NCI-H187 (cell line): ENCODE measurements at regions not wholly inside any gene's neighbourhood (a gene's known extent, or its start where the extent isn't known, plus 50 kb on each side); places are given as distances from the start of the nearest gene placed in this dataset.
A peak's percentile ranks its signal among the peaks of the same experiment; 100 is the strongest.

Experiments
- DNase-seq, 2 experiments: peaks; one replicate each; lab custom pipeline; 2025; lab: John Stamatoyannopoulos, UW

DNA sequence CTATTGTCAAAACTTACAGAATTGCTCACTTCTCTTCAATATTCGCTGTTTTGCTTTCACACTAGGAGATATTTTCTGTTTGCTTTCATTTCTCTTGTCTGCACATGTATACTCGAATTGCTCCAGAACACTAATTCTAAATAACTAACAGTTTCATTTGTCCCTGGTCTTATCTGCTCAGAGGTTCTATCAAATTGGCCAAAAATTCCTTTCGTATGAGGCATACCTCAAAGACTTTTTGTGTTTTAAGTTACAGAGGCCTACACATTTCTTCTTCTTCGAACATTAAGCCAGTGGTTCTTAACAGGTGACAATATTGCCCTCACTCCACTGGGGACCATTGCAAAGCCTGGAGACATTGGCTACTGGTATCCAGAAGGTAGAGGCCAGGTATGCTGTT, 1314.6 kb downstream of the EFNB2 start:
- DNase-seq, result no peak

- no peak for DNase-seq
Observed at GRCh38 chr13:105220063-105220462, 1315.4 kb downstream of the EFNB2 start.

GRCh38 chr13:105219651-105220050, 1315.8 kb downstream of the EFNB2 start:
- no peak for DNase-seq

DNA sequence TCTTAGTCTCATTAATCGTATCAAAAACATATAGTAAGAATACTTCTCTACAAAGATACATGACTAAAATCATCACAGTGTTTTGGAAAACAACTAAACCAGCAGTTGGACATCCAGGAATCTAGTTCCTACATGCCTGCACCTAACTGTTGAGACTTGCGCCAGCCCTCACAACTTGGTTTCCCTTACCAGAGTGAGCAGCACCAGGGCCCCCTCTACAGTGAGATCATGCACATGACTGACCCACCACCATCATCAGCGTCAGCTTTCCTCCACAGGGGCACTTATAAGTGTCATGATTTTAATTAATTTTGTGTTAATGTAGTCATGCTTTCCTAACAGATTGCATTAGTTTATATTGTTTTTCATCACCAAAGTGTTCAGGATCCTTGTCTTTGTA, 1322.0 kb downstream of the EFNB2 start:
- DNase-seq, result no peak

GRCh38 chr13:105207572-105208293, 1327.7 kb downstream of the EFNB2 start:
- no peak for DNase-seq

GRCh38 chr13:105202354-105202753, 1333.1 kb downstream of the EFNB2 start:
- DNase-seq, result no peak

DNA sequence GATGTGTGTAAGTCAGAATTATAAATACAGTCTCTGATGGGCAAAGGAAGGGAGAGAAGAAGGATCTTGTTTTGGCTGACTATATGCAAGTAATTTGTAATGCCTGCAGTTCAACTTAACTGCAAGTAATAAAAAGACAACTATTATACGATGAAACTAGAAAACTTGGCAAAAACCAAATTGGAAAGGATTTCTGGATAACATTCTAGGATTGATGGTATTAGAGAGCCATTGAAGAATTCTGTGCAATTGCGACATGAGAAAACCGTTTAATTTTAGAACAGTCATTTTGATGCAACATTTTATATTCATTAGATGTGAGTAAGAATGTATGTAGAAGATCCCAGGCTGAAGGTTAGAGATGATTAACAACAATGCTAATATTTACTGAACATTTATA, 1334.1 kb downstream of the EFNB2 start:
- no peak for DNase-seq

DNA sequence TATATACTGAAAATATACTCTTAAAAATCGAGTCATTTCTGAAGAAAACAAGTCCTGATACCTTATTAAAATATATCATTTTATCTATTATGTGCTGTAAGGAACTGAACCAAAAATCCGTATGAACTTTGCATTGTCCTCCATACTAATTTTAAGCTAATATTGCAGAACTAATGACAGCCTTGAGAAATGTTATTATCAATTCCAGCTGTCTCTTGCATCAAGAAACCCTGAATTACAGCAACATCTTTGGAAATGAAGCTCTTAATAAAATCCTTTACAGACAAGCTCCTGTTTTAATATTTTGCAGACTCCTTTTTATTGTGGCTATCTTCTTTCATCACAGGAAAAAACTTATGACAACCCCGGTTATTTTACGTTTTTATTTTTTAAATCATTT, 1335.3 kb downstream of the EFNB2 start:
- DNase-seq, result no peak

DNA sequence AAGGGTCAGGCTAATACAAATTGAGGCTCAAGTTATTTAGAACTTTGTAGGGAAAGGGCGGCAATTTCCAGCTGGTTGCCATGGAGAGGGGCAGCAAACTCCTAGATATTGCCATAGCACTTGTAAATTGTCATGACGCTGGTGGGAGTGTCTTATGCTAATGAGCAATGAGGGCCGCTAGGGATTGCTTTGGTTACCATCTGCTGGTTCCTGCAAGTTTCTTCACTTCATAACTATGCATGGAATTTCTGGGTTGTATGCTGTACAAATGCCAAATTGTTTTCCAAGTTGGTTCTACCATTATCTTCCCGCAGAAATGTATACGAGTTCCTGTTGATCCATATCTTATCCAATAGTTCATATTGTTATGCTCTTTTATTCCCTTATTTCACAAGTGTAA, 1339.4 kb downstream of the EFNB2 start:
- no peak for DNase-seq

DNA sequence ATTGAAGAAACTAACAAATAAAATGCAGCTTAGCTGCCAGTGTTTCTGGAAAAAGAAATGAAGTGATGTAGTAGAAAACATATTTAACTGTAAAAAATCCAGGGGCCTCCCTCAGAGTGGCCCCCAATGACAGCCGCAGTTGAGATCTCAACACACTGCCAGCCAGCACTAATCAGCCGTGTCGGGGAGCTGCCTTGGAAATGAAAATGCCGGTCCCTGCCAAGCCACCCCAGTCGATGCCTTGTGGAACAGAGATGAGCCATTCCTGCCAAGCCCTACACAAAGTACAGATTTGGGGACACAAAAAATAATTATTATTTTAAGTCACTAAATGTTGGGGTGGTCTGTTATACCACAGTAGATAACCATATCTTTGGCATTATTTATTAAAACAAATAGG, 1342.4 kb downstream of the EFNB2 start:
- DNase-seq, result no peak

DNA sequence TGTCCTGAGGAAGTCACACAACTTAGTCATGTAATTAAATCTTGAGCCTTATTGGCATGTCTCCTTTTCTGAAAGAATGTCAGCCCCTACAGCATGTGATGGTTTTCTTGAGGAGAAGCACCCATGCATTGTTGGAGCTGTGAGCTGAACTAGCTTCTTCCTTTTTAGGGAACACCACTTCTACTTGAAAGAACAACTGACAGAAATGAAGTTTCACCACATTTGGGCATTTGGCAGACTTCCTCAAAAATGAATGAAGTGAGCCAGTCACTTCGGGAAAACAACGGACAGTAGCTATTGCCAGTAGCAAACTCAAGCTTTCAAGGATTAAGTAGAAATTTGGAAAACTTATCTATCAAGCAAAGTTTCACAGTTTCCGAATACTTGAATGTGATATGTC, 1351.3 kb downstream of the EFNB2 start:
- DNase-seq, result no peak

- no peak for DNase-seq
Observed at GRCh38 chr13:105177265-105177900, 1358.1 kb downstream of the EFNB2 start.

GRCh38 chr13:105170438-105170837, 1365.0 kb downstream of the EFNB2 start:
- DNase-seq, result no peak

DNA sequence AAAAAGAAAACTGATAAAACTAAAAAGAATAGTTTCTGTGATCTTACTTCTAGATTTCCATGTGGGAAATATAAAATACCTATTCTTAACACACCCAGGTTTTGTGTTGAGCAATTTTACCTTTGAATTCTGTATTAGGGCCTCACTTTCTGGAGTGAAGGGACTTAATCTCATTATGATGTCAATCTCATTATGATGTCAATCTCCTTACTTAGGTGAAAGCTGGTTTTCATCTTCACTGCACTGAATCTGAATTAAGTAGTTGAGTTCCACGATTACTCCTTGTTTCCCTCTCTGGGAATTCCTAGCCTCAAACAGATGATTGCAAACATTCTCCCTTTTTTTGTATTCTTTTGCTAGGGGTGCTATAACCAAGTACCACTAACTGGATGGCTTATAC, 1367.2 kb downstream of the EFNB2 start:
- no peak for DNase-seq

DNA sequence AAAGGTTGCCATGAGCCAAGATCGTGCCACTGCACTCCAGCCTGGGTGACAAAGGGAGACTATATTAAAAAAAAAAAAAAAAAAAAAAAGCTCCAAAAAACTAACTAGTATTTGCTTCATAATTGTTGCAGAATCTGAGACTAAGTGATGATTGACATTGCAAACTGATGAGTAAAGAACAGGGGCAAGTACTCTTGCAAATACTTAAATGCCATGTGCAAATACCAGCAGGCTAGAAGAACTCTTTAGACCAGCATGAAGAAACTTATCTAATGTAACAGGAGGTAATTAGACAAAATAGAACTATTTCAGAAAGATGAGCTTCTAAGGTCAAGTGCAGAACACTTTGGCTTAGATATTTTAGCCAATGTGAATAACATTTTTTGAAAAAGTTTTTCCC, 1368.1 kb downstream of the EFNB2 start:
- DNase-seq, result no peak

DNA sequence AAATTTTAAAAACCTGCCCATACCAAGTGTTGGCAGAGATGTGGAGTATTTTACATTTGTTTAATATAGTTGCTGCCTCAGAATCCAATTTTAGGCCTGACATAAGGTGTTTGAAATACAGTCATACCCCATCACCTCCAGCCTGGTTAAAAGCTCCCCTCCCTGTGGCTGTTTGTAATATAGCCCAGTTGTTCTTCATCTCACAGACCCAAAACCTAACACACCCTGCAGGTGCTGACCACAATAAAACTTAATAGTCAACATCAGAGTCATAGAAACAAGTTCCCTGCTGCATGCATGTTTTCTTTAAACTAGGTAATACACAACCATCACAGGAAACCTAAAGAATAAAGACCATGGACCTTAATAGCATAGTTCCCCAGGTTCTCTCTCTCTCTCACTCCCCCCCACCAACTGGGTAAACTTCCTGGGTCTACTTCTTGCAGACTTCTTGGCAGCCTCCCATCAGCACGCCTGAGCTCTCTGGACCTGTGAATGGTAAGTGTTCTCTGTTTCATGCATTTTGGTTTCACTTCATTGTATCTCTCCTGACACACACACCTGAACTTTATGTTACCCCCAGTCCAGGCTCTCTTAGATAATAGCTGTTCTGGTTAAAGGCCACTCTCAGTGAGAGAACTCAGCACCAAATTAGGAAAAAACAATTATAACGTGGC, 1369.9 kb downstream of the EFNB2 start:
- DNase-seq, result no peak

- DNase-seq, result peak in 1 of 2 experiments; percentile 24
Observed at GRCh38 chr13:105159841-105160240, 1375.6 kb downstream of the EFNB2 start.

DNA sequence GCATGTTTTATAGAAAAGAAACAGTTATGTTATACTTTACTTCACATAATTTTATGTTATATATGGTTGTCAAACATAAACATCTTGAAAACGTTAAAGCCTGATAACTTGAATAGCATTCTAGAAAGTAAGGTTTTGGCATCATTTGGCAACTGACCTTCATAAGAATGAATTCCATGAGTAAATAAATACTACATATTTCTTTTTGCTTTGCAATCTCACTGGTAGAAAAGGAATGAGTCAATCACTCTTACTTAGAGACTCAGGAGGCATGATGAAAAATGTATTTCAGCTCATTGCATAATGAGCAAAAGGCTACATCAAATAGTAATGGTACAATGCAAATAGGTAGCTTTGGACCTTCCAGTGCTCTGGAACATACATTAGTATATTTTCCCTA, 1381.9 kb downstream of the EFNB2 start:
- DNase-seq, result no peak

DNA sequence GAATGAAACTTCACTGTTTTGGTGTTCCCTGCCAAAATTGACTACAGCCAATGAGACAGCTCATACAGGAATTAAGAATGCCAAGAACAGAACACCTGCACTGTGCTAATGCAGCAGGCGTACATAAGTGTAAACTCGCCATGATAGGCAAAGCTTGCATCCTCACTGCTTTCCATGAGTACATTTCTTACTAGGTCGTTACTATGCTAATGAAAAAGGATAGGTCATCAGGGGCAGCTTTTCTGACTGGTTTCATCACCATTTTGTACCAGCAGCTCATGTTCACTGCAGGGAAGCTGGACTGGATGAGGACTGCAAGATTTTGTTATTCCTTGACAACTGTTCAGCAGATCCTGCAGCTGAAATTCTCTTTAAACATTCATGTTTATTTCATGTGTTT, 1383.8 kb downstream of the EFNB2 start:
- no peak for DNase-seq

- no peak for DNase-seq
Observed at GRCh38 chr13:105147461-105147860, 1388.0 kb downstream of the EFNB2 start.

- no peak for DNase-seq
Observed at GRCh38 chr13:105144936-105145335, 1390.5 kb downstream of the EFNB2 start.

GRCh38 chr13:105144020-105144419, 1391.4 kb downstream of the EFNB2 start:
- DNase-seq, result no peak

DNA sequence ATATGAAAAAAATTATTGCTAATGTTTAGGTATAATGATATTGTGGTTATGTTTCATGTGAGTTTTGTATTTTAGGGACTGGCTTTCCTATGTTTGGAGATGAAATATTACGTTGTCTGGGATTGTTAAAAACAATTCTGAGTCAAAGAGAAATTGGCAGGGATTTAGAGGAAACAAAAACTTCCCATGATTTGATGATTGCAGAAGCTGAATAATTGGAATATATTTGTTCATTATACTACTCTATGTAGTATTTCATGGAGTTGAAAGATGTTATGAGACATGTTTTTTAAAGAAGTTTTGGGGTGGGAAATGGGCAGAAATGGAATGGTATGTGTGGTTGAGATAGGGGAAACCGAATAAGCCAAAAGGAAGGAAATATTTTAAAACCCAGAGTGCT, 1392.9 kb downstream of the EFNB2 start:
- no peak for DNase-seq
